Tibial nerve (tissue), 4 donors: ENCODE measurements at regions not wholly inside any gene's neighbourhood (a gene's known extent, or its start where the extent isn't known, plus 50 kb on each side); places are given as distances from the start of the nearest gene placed in this dataset.
"Not testable (repeated sequence)": the region's sequence is repeated elsewhere in the genome, so short reads cannot be mapped to it uniquely, and the experiment has no call there.

Source experiments
- DNase-seq, 2 donors: peaks; one replicate each; pipeline ENCODE4 v3.0.0-alpha.2; 2019; ENCODE audit warnings: low spot score in 2 of 2
- H3K27ac ChIP-seq, 4 donors: fragments of 200-600 bp; sonication (generic) in 3 of 4; one replicate each; pipeline ENCODE4 v1.5.1; 2017 to 2019; ENCODE audit warnings: mild to moderate bottlenecking in 1 of 4
- H3K27me3 ChIP-seq, 2 donors: fragments of 200-600 bp; sonication (generic) in 1 of 2; one replicate each; pipeline versions ENCODE4 v1.5.1 to v1.6.0; 2017 to 2019
- H3K36me3 ChIP-seq, 3 donors: fragments of 200-600 bp; sonication (generic); one replicate each; pipeline ENCODE4 v1.5.1; 2018 to 2019
- H3K4me1 ChIP-seq, 4 donors: fragments of 200-600 bp; sonication (generic) in 3 of 4; one replicate each; pipeline ENCODE4 v1.5.1; 2017 to 2019
- H3K4me3 ChIP-seq, 4 donors: fragments of 200-600 bp; sonication (generic) in 3 of 4; one replicate each; pipeline ENCODE4 v1.5.1; 2017 to 2019; ENCODE audit warnings: mild to moderate bottlenecking in 1 of 4, moderate library complexity in 1 of 4
- H3K9me3 ChIP-seq, 4 donors: fragments of 200-600 bp; sonication (generic) in 3 of 4; one replicate each; pipeline ENCODE4 v1.5.1; 2017 to 2019
- EP300 ChIP-seq, 2 donors: sonication (generic); formaldehyde crosslinking; IDR thresholded peaks; one replicate each; pipeline ENCODE4 v1.6.1; 2017; ENCODE audit warnings: antibody characterized with exemption in 2 of 2, mild to moderate bottlenecking in 1 of 2
- POLR2A ChIP-seq, 2 donors: fragments of 450-650 bp; IDR thresholded peaks; one replicate each; pipeline ENCODE4 v1.6.1; 2017; ENCODE audit warnings: antibody characterized with exemption in 2 of 2, mild to moderate bottlenecking in 2 of 2, moderate library complexity in 2 of 2
- WGBS, 2 donors: methylation state at CpG; one replicate each; pipeline ENCODE4 v1.1.5; 2018; 5-methylcytosine and 5-hydroxymethylcytosine counted together
- TF ChIP-seq, protein P1 (sequence below), 5 experiments: fragments of 200-600 bp in 3 of 5; fragments of 450-650 bp in 2 of 5; sonication (generic) in 3 of 5; IDR thresholded peaks; one replicate each; pipeline ENCODE4 v1.5.1; 2016 to 2019; ENCODE audit warnings: antibody characterized with exemption in 5 of 5, mild to moderate bottlenecking in 3 of 5, moderate library complexity in 2 of 5

DNA sequence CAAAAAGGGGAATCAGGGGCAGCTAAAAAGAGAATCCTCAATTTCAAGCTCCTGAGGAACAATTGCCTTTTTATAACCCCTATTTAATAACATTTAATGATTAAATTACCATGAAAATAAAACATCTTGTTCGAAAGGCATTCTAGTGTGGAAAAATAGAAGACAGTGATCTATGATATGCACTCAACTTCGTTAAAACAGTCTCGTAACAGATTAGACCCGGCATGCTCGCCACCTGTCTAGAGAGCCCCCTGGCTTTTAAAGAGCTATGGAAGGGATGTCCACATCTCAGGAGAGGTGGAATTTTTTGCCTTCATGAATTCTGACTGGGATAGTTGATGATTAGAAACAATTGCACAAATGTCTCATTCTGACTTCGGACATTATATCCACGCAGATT is 153.7 kb upstream of the MDFIC2 start:
- 78 to 87% methylated on average over 7 of the region's 7 CpGs for WGBS, 2 donors
- TF ChIP-seq POLR2A (IDR thresholded peaks at IDR 0.05) (no peak), EP300 (IDR thresholded peaks at IDR 0.05) (no peak)
- TF ChIP-seq, protein P1, sequence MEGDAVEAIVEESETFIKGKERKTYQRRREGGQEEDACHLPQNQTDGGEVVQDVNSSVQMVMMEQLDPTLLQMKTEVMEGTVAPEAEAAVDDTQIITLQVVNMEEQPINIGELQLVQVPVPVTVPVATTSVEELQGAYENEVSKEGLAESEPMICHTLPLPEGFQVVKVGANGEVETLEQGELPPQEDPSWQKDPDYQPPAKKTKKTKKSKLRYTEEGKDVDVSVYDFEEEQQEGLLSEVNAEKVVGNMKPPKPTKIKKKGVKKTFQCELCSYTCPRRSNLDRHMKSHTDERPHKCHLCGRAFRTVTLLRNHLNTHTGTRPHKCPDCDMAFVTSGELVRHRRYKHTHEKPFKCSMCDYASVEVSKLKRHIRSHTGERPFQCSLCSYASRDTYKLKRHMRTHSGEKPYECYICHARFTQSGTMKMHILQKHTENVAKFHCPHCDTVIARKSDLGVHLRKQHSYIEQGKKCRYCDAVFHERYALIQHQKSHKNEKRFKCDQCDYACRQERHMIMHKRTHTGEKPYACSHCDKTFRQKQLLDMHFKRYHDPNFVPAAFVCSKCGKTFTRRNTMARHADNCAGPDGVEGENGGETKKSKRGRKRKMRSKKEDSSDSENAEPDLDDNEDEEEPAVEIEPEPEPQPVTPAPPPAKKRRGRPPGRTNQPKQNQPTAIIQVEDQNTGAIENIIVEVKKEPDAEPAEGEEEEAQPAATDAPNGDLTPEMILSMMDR (IDR thresholded peaks at IDR 0.05) = no peak

DNA sequence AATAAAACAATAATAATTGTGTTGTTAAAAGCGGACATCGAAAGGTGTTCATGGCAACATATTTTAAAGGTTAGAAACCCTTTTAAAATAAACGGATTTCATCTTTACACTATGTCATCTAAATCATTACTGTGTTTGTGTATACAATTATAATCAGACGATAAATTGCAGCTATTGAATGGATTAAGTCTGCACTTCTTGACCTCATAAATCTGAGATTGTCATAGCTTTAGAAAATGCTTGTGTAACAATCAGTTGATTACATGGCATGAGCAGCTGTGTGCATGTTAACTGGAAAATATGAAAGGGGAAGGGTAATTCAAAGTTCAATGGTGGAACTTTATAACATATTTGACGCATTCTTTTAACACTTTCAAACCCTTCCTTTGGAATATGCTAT is 152.4 kb upstream of the MDFIC2 start:
- Histone ChIP-seq H3K36me3 (no peaks in the 10 kb centered on the region), H3K4me1 (no peaks in the 10 kb centered on the region), H3K27ac (no peak overlapping the region), H3K27me3 (peaks cover 0 to 5% of the 10 kb centered on the region in 2 donors), H3K4me3 (no peak overlapping the region), H3K9me3 (peaks cover 0 to 4% (median 0%) of the 10 kb centered on the region in 4 donors)
- no peak for TF ChIP-seq EP300 (IDR thresholded peaks at IDR 0.05)
- no peak for TF ChIP-seq POLR2A (IDR thresholded peaks at IDR 0.05)
- TF ChIP-seq, protein P1 (IDR thresholded peaks at IDR 0.05) = no peak
- DNase-seq = no peak
- 57 to 60% methylated on average over 5 of the region's 5 CpGs for WGBS, 2 donors

More for the DNA sequence above, 153.7 kb upstream of the MDFIC2 start:
- Histone ChIP-seq H3K9me3 (peaks cover 0 to 4% (median 0%) of the 10 kb centered on the region in 4 donors), H3K4me1 (no peaks in the 10 kb centered on the region), H3K4me3 (no peak overlapping the region), H3K27ac (no peak overlapping the region), H3K36me3 (no peaks in the 10 kb centered on the region), H3K27me3 (peaks cover 0 to 5% of the 10 kb centered on the region in 2 donors)
- no peak for DNase-seq

DNA sequence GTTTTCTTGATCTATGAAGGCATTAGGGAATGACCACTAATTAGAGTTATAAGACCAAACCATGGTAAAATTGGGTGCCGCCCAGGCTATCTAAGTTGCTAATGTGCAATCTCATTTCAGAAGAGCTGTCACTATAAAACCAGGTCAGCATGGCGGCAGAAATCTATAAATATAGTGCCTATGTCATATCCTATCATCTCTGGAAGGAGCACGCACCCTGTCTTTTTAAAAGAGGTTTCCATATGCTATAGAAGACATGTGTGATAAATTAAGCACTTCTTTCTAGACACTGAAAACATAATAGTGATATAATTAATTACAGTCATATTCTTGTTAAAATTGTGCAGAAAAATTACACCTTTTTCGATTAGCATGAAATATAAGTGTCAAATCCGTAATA is 152.0 kb upstream of the MDFIC2 start:
- Histone ChIP-seq H3K4me3 (no peak overlapping the region), H3K36me3 (no peaks in the 10 kb centered on the region), H3K9me3 (peaks cover 0 to 4% (median 0%) of the 10 kb centered on the region in 4 donors), H3K4me1 (no peaks in the 10 kb centered on the region), H3K27ac (no peak overlapping the region), H3K27me3 (peaks cover 0 to 5% of the 10 kb centered on the region in 2 donors)
- TF ChIP-seq, protein P1 (IDR thresholded peaks at IDR 0.05) = no peak
- TF ChIP-seq EP300 (IDR thresholded peaks at IDR 0.05) (no peak), POLR2A (IDR thresholded peaks at IDR 0.05) (no peak)
- 84% methylated on average over 5 of the region's 5 CpGs for WGBS, 2 donors
- DNase-seq = no peak

DNA sequence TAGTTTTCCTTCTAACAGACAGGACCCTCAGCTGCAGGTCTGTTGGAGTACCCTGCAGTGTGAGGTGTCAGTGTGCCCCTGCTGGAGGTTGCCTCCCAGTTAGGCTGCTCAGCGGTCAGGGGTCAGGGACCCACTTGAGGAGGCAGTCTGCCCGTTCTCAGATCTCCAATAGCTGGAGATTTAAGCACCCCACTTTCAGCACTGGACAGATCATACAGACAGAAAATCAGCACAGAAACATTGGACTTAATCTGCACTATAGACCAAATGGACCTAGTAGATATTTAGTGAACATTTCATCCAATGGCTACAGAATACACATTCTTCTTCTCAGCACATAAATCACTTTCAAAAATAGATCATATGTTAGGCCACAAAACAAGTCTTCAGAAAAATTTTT is 137.8 kb upstream of the MDFIC2 start:
- not testable (repeated sequence) for H3K27ac ChIP-seq, H3K4me1 ChIP-seq, H3K27me3 ChIP-seq, H3K9me3 ChIP-seq, H3K36me3 ChIP-seq, H3K4me3 ChIP-seq, DNase-seq
- 60 to 76% methylated on average over 2 of the region's 2 CpGs for WGBS, 2 donors

DNA sequence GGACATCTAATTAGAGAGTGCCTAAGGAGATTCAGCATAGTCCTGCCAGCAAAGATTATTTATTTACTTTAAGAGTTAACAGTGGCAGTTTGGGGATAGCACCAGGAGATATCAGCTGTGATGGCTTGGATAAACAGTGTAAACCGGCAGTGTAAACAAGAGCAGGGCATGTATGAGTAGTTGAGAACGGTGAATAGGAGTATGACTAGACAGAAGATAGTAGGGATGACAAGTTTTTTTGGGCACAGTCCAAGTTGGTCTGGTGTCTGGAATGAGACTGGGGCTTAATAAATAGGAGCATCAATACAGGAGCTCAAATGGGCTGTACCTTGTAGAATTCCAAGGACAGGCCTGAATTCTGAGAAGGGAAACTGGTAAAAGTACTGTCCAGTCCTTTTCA is 123.0 kb upstream of the MDFIC2 start:
- not testable (repeated sequence) for H3K4me1 ChIP-seq, H3K36me3 ChIP-seq, DNase-seq, H3K27ac ChIP-seq, H3K9me3 ChIP-seq, H3K4me3 ChIP-seq, H3K27me3 ChIP-seq
- whole genome bisulfite sequencing, 2 donors = 79 to 81% methylated on average over 2 of the region's 2 CpGs

DNA sequence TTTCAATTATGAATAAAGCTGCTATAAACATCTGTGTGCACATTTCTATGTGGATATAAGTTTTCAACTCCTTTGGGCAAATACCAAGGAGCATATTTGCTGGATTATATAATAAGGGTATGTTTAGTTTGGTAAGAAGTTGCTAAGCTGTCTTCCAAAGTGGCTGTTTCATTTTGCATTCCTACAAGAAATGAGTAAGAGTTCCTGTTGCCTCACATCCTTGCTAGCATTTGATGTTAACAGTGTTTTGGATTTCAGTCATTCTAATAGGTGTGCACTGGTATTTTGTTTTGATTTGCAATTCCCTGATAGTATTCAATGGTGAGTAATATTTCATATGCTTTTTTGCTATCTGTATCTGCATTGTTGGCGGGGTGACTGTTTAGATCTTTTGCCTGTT is 120.7 kb upstream of the MDFIC2 start:
- TF ChIP-seq EP300 (IDR thresholded peaks at IDR 0.05) = no peak
- TF ChIP-seq, protein P1 (IDR thresholded peaks at IDR 0.05) = no peak
- TF ChIP-seq POLR2A (IDR thresholded peaks at IDR 0.05) = no peak
- H3K27ac ChIP-seq = no peak overlapping the region
- no peak overlapping the region for H3K4me3 ChIP-seq
- no peaks in the 10 kb centered on the region for H3K36me3 ChIP-seq
- H3K9me3 ChIP-seq = no peaks in the 10 kb centered on the region
- DNase-seq = no peak
- H3K4me1 ChIP-seq = no peaks in the 10 kb centered on the region
- H3K27me3 ChIP-seq = no peaks in the 10 kb centered on the region
- 92 to 96% methylated on average over 1 of the region's 1 CpG for WGBS, 2 donors
